HG03139 (cell line): ENCODE measurements at regions not wholly inside any gene's neighbourhood (a gene's known extent, or its start where the extent isn't known, plus 50 kb on each side); places are given as distances from the start of the nearest gene placed in this dataset.

Experiments
- ATAC-seq: cut with Tn5 transposase; IDR thresholded peaks from one replicate; pipeline ENCODE4 v1.9.1; 2021; ENCODE audit not compliant: unreplicated experiment

DNA sequence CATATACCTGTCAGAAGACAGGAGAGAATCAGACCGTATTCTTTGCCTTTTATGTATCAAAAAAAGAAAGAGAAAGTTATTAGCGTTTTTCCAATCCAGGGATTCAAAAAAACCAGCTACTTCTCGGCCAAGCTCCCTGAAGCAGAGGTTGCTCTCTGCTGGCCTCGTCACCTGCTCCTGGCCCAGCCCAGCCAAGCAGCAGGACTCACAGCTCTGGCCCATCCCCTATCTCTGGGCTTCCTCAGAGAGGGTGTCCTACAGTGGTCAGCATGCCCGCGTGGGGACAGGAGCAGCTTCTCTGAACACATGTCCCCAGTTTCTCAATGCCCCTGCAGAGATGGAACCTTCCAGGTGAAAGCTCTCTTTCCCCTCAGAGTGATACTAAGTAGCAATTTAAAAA is 209.0 kb downstream of the URI1 start:
- no peak for ATAC-seq

- ATAC-seq = no peak
These were observed 210.7 kb downstream of the URI1 start for GRCh38 chr19:30152510-30153291.

DNA sequence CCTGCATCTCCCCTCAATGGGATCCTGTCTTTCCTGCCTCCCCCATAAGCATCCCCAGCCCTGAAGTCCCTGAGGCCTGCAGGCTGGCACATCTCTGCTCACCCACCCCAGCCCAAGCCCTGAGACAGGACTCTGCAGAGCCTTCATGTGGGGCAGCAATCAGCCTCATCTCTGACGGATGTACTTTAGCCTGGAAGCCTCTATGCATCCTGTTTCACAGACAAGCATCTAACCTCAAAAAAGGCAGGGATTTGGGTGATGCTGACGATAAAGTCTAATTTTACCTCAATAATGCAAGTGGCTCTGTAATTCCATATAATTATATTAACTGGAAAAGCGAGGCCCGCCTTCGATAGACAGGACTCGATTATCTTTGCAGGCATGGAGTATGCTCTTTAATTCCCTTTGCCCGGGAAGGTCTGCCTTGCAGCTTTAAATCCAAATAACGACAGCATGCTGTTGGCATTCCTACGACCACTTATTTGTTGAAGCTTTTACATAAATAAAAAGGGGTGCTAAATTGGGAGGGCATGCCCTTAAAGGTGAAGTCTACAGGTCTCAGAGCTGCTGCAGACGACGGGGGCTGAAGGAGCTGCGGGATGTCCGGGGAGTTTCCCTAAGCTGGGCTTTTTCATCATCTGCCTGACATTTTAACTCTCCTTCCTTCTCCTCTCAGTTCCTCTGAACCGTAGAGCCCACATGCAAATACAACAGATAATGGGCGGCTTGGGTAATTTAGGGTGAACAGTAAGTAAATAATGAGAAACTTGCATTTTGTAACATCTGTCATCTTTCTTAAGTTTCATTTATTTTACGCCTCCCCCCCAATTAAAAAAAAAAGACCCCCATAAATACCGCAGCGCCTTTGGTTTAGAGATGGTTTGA is 211.5 kb downstream of the URI1 start:
- ATAC-seq = peak; percentile 61

GRCh38 chr19:30154410-30154809 is 212.4 kb downstream of the URI1 start:
- no peak for ATAC-seq

GRCh38 chr19:30155381-30156200 is 213.6 kb downstream of the URI1 start:
- no peak for ATAC-seq

DNA sequence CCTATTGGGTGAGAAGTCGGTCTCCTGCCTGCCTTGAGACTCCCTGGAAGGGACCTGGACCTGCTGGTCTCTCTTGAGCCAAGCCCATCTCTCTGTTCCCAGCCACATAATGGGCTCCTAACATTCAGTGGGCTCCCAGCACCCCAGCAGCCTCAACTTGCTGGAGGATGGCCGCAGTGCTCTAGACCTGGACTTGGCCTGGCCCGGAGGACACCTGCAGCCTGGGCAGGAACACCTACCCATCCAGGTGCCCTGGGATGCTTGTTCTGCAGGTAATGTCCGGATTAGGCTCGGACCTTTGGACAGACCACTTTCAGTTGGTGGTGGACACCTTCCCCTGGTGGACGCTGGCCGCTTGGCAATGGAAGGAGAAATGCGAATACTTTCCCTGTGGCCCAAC is 214.6 kb downstream of the URI1 start:
- no peak for ATAC-seq

- no peak for ATAC-seq
These were observed 213.9 kb upstream of the ZNF536 start for GRCh38 chr19:30158067-30158892.

DNA sequence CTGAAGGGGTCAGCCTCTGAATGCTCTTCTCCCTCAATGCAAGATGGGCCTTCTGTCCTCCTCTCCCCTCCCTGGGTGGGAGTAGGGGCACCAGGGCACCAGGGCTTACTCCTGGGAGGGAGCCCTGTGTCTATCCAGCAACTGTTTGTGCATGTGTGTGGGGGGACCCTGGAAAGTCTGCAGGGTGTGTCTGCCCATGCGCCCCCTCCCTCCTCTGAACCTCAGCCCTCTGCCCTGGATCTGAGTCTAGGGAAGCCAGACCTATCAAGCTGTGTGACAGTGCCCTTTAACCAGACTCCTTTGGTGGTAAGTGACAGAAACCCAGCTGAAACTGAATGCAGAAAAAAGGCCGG is 213.3 kb upstream of the ZNF536 start:
- no peak for ATAC-seq

DNA sequence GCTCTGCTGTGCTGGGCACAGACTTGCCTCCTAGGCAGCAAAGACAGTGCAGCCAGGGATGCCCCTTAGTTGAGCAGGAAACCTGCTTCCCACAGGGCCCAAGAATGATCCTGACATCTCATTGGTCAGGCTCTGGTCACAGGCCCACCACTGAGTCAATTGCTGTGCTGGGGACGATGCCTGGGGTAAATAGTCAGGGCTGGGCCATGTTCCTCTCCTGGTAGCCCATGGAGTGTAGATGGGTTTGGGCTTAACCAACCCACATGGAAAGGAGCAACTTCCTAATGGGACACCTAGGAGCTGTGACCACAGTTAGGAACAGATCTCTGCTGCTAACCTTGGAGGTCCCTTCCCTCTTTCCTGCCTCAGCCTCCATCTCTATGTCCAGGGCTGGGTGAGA is 212.5 kb upstream of the ZNF536 start:
- no peak for ATAC-seq

DNA sequence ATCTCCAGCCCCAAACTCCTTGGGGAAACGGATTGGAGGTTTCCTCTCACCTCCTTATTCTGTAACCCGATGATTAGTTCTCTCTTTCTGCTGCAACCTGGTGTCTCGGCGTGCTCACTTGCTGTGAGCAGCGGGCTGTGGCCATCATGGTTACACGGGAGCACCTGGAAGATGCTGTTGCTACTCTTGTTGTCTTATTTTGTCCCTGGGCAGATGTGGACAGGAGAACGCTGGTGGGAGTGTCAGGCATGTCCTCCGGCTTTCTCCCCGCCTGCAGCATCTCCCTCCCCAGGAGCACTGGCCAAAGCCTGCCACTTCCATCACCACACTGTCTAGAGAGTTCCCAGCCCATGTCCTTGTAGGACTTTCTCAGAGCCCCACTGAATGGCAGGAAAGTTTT is 211.8 kb upstream of the ZNF536 start:
- no peak for ATAC-seq

DNA sequence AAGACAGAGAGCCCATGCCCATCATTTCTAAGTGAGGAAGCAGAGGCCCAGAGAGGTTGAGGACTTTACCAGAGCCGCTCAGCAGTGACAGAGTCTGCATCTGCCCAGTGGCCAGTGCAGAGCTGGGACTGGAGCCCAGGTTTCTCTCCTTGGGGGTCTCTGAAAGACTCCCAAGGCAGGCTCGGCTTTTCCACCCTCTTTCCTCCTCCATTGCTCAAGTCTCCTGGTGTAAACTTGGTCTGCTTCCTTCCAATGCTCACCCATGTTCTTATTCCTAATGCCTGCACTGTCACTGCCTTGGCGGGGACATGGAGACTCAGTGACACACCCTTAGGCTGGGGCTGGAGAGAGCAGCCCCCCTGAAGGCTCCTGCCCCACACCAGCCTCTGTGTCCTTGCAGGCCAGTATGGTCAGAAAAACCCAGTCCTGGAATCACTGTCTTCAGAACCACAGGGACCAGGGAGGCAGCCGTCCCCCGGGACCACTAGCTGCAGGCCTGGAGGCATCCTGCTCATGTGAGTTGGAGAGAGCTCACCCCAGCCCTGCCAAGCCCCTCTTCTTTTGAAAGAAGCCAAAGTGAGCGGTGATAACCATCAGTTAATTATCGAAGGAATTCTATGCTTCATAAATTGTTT is 211.0 kb upstream of the ZNF536 start:
- ATAC-seq = no peak

GRCh38 chr19:30161770-30162169 is 210.4 kb upstream of the ZNF536 start:
- no peak for ATAC-seq

- ATAC-seq = no peak
These were observed 209.5 kb upstream of the ZNF536 start for GRCh38 chr19:30162718-30163117.

GRCh38 chr19:30163663-30164062 is 208.5 kb upstream of the ZNF536 start:
- no peak for ATAC-seq

GRCh38 chr19:30165228-30165813 is 206.9 kb upstream of the ZNF536 start:
- no peak for ATAC-seq

- no peak for ATAC-seq
These were observed 204.8 kb upstream of the ZNF536 start for GRCh38 chr19:30167206-30167868.

- no peak for ATAC-seq
These were observed 204.1 kb upstream of the ZNF536 start for GRCh38 chr19:30167976-30168635.

DNA sequence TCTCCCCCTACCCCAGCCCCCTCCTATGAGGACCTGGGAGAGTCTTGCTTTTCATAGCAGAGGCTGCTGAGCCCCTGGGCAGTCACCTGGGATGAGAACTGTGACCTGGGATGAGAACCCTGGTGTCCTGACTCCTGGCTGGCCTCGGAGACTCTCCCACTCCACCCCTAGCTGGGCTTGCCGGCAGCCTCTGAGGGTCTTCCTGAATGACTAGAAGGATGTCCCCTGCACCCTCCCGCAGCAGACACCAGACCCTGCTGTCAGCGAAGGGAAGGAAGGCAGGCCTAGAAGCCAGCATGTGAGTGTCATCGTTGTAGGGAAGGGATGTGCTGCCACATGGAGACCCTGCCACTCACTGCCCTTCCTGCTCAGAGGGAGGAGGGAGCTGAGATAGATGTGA is 203.4 kb upstream of the ZNF536 start:
- no peak for ATAC-seq
